GM18526 (cell line): ENCODE measurements at regions not wholly inside any gene's neighbourhood (a gene's known extent, or its start where the extent isn't known, plus 50 kb on each side); places are given as distances from the start of the nearest gene placed in this dataset.
A peak's percentile ranks its signal among the peaks of the same experiment; 100 is the strongest.

Experiments
- POLR2A ChIP-seq: IDR thresholded peaks from 3 replicates; pipeline ENCODE4 v1.6.1; 2011; ENCODE audit not compliant: insufficient read length; ENCODE audit errors: extremely low read depth

DNA sequence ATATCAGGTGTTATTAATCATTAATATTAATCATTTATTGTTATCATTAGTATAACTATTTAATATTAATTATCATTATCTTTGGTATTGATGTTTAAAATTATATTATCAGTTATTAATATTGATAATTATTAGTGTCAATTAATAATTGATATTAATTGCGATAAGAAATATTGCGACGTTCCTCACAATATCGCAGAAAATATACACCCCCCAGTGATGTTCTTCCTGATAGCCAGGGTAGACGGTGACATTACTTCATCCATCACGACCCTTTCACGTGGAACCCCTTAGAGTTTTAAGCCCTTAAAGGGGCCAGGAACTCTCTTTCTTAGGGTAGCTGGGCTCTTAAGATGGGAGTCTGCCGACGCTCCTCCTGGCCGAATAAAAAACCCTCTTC lies 98.6 kb upstream of the OSBPL11 start:
- no peak for TF ChIP-seq POLR2A

DNA sequence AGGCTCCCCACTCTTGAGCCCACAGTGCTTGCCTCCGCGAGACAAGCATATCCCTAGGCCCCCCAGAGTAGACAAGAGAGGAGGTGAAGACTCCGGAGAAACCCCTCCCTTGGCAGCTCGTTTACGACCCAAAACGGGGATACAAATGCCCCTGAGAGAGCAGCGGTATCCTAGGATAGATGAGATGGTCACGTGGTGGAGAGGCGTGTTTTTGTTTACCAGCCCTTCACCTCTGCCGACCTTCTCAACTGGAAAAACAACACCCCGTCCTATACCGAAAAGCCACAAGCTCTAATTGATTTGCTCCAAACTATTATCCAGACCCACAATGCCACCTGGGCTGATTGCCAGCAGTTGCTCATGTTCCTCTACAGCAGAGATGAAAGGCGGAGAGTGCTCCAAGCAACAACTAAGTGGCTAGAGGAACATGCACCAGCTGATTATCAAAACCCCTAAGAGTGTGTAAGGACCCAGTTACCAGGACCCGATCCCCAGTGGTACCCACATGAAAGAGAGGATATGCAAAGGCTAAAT lies 99.5 kb upstream of the OSBPL11 start:
- no peak for TF ChIP-seq POLR2A

DNA sequence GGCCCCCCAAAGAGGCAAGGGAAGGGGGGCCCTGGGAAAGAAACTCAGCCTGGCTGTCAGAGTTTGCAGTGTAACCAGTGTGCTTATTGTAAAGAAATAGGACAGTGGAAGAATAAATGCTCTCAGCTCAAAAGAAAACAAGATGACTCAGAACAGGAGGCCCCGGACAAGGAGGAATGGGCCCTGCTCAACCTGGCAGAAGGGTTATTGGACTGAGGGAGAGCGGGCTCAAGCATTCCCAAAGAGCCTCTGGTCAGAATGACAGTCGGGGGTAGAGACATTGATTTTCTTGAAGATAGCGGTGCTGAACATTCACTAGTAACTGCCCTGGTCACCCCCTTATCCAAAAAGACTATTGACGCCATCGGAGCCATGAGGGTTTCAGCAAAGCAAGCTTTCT lies 100.4 kb upstream of the OSBPL11 start:
- TF ChIP-seq POLR2A: no peak

DNA sequence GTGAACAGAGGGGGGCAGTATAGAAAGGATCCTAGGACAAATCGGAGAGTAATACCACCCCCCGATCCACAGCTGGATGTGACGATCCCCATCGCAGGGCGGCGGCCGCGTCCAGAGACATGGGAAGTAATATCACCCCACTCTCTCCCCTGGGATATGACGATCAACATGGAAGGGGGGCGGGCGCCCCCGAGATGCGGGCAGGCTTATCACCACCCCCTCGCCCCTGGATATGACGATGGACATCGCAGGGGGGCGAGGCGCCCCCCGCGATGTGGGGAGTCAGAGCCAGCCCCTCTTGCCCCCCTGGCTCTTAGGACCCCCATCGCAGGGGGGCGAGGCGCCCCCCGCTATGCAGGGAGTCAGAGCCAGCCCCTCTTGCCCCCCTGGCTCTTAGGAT lies 120.4 kb upstream of the OSBPL11 start:
- TF ChIP-seq POLR2A: no peak

DNA sequence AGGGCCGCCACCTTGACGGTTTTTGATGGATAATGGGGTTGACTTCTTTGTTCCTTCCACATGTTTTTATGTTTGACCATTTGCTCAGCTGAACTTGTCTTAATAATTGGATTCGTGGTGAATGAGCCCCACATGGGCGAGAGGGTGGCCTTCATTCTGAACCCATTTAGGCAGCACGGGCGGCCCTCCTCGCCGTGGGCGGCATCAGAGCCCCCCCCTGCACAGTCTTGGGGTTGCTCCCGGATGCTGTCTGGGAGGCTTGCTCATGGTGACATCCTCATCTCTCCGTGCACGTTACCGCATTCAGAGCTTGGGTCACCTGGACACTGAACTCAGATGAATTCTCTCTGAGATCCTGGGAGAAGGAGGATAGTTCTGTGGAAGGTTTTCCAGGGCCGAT lies 172.3 kb upstream of the OSBPL11 start:
- TF ChIP-seq POLR2A: no peak

DNA sequence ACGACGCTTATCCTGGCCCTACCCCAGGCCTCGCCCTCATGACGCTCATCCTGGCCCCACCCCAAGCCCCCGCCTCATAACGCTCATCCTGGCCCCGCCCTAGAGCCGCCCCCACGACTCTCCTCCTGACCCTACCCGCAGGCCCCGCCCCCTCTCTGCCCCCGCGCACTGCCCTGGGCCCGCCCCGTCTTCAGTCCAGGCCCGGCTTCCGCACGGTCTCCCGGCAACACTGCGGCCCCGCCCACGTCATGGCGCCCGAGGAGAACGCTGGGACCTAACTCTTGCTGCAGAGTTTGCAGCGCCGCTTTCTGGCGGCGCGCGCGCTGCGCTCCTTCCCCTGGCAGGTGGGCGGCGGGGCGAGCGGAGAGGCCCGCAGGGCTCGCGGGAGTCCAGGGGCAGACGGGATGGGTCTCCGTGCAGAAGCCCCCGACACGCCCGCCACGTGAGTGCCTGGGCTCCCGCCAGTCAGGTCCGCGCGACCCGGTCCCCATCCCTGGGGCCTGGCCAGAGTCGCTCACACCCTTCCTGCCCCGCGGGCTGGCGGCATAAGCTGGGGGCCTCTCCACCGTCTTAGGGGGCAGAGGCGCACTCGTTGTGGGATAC lies 52.5 kb upstream of the ROPN1B start:
- TF ChIP-seq POLR2A: peak; percentile 46
